Mesenchymal stem cell (in vitro differentiated cells and primary cell): ENCODE measurements at regions not wholly inside any gene's neighbourhood (a gene's known extent, or its start where the extent isn't known, plus 50 kb on each side); places are given as distances from the start of the nearest gene placed in this dataset.

Experiments used
- DNase-seq: peaks from one replicate; pipeline ENCODE4 v3.0.0-alpha.2; 2013
- H2AFZ ChIP-seq: one replicate; pipeline ENCODE4 v1.6.1; 2013; ENCODE audit warnings: low read depth, mild to moderate bottlenecking, control low read depth, inconsistent platforms, low read length, moderate library complexity
- H2AK5ac ChIP-seq: 2 replicates; pipeline ENCODE4 v1.6.1; 2013; ENCODE audit warnings: low read length, moderate library complexity, mild to moderate bottlenecking, inconsistent platforms; ENCODE audit not compliant: severe bottlenecking
- H2BK120ac ChIP-seq: one replicate; pipeline ENCODE4 v1.6.1; 2013; ENCODE audit warnings: low read depth, mild to moderate bottlenecking, inconsistent platforms, low read length, moderate library complexity
- H2BK12ac ChIP-seq, 2 experiments: one replicate each; pipeline ENCODE4 v1.6.1; 2013; ENCODE audit warnings: inconsistent platforms in 2 of 2, low read length in 2 of 2, mild to moderate bottlenecking in 2 of 2, moderate library complexity in 2 of 2, control low read depth in 1 of 2
- H2BK15ac ChIP-seq: one replicate; pipeline ENCODE4 v1.6.1; 2013; ENCODE audit warnings: mild to moderate bottlenecking, low read depth, inconsistent platforms; ENCODE audit not compliant: poor library complexity, severe bottlenecking
- H2BK5ac ChIP-seq: 2 replicates; pipeline ENCODE4 v1.6.1; 2013; ENCODE audit warnings: low read depth, mild to moderate bottlenecking, low read length, control low read depth, inconsistent platforms; ENCODE audit not compliant: poor library complexity, severe bottlenecking
- H3K14ac ChIP-seq, 2 experiments: one replicate each; pipeline ENCODE4 v1.6.1; 2013; ENCODE audit warnings: inconsistent platforms in 2 of 2, low read length in 2 of 2, control low read depth in 1 of 2, mild to moderate bottlenecking in 1 of 2, moderate library complexity in 1 of 2
- H3K18ac ChIP-seq, 2 experiments: one replicate each; pipeline ENCODE4 v1.6.1; 2013; ENCODE audit warnings: inconsistent platforms in 2 of 2, low read length in 2 of 2, control low read depth in 1 of 2, low read depth in 1 of 2, mild to moderate bottlenecking in 1 of 2
- H3K23ac ChIP-seq, 2 experiments: one replicate each; pipeline ENCODE4 v1.6.1; 2013; ENCODE audit warnings: inconsistent platforms in 2 of 2, low read length in 2 of 2, mild to moderate bottlenecking in 2 of 2, moderate library complexity in 2 of 2, control low read depth in 1 of 2
- H3K27ac ChIP-seq: 2 replicates; pipeline ENCODE4 v1.5.1; 2013; ENCODE audit warnings: mild to moderate bottlenecking, moderate library complexity, low read length, control low read depth, inconsistent platforms; ENCODE audit not compliant: poor library complexity, severe bottlenecking
- H3K27me3 ChIP-seq, 2 experiments: 2 replicates each; pipeline versions ENCODE4 v1.6.1 to v1.7.0; 2013; ENCODE audit warnings: low read length in 2 of 2, mild to moderate bottlenecking in 2 of 2, moderate library complexity in 2 of 2, control low read depth in 1 of 2, inconsistent platforms in 1 of 2; ENCODE audit not compliant: control insufficient read depth in 1 of 2, insufficient read depth in 1 of 2
- H3K36me3 ChIP-seq, 2 experiments: 2 replicates each; pipeline versions ENCODE4 v1.6.1 to v1.7.0; 2013; ENCODE audit warnings: low read length in 2 of 2, control low read depth in 1 of 2, inconsistent platforms in 1 of 2, low read depth in 1 of 2, mild to moderate bottlenecking in 1 of 2; ENCODE audit not compliant: insufficient read depth in 2 of 2, control insufficient read depth in 1 of 2
- H3K4ac ChIP-seq, 2 experiments: one replicate each; pipeline ENCODE4 v1.6.1; 2013; ENCODE audit warnings: inconsistent platforms in 2 of 2, low read length in 2 of 2, mild to moderate bottlenecking in 2 of 2, moderate library complexity in 2 of 2, control low read depth in 1 of 2, low read depth in 1 of 2
- H3K4me1 ChIP-seq: 2 replicates; pipeline ENCODE4 v1.6.1; 2013; ENCODE audit warnings: low read depth, low read length, control low read depth; ENCODE audit not compliant: control insufficient read depth, insufficient read depth
- H3K4me2 ChIP-seq: 2 replicates; pipeline ENCODE4 v1.6.1; 2013; ENCODE audit warnings: low read length, mild to moderate bottlenecking, inconsistent platforms; ENCODE audit not compliant: poor library complexity, severe bottlenecking
- H3K4me3 ChIP-seq, 2 experiments: 2 replicates each; pipeline versions ENCODE4 v1.5.1 to v1.7.0; 2013; ENCODE audit warnings: low read length in 2 of 2, mild to moderate bottlenecking in 2 of 2, control low read depth in 1 of 2, low read depth in 1 of 2; ENCODE audit not compliant: insufficient read depth in 1 of 2
- H3K79me1 ChIP-seq: replicated peaks from 2 replicates; pipeline ENCODE4 v1.6.1; 2013; ENCODE audit warnings: mild to moderate bottlenecking, control low read depth, low read length, inconsistent platforms; ENCODE audit not compliant: poor library complexity, severe bottlenecking
- H3K9ac ChIP-seq: 2 replicates; pipeline ENCODE4 v1.7.0; 2013; ENCODE audit warnings: mild to moderate bottlenecking, low read length, moderate library complexity
- H3K9me3 ChIP-seq: 2 replicates; pipeline ENCODE4 v1.7.0; 2013; ENCODE audit warnings: mild to moderate bottlenecking, low read length; ENCODE audit not compliant: control insufficient read depth
- H4K8ac ChIP-seq: one replicate; pipeline ENCODE4 v1.6.1; 2013; ENCODE audit warnings: inconsistent platforms, mild to moderate bottlenecking, low read length, moderate library complexity
- H4K91ac ChIP-seq: one replicate; pipeline ENCODE4 v1.6.1; 2013; ENCODE audit warnings: mild to moderate bottlenecking, low read length, inconsistent platforms
- WGBS: methylation state at CpG from one replicate; pipeline ENCODE4 v1.1.7; 2013; ENCODE audit warnings: mixed read lengths; 5-methylcytosine and 5-hydroxymethylcytosine counted together

DNA sequence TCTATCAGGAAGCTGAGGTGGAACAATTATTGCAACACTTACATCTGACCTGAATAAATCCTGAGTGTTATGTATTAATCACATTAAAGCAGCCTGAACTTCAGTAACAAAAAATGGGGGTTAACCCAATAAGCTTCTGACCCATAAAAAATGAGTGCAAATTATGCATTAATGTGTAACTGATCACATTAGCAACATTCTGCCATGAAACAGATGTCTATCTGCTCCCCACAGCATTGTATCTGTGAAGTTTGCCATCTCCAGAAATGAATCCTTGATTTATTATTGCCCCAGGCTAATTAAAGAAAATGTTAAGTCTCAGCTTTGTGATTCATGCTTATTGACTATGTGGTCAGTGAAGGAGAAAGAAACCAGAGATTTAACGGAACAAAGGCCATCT lies 304.9 kb downstream of the PCDH20 start:
- Histone ChIP-seq H3K9me3 (no peaks in the 10 kb centered on the region), H2BK5ac (no peak overlapping the region), H2BK15ac (no peak overlapping the region), H2BK12ac (no peak overlapping the region), H3K36me3 (no peaks in the 10 kb centered on the region), H3K14ac (no peak overlapping the region), H3K79me1 (no peaks in the 10 kb centered on the region), H3K27ac (no peak overlapping the region), H3K23ac (no peak overlapping the region), H2AK5ac (no peak overlapping the region), H2AFZ (no peak overlapping the region), H4K8ac (no peak overlapping the region), H3K4me3 (no peak overlapping the region), H4K91ac (no peak overlapping the region), H3K4me1 (no peaks in the 10 kb centered on the region), H3K27me3 (no peaks in the 10 kb centered on the region), H3K18ac (no peak overlapping the region), H3K9ac (no peak overlapping the region), H3K4me2 (no peak overlapping the region), H3K4ac (no peak overlapping the region), H2BK120ac (no peak overlapping the region)
- 71% methylated on average over 1 of the region's 1 CpG for WGBS
- DNase-seq = no peak

GRCh38 chr13:61109741-61110140 lies 305.9 kb downstream of the PCDH20 start:
- Histone ChIP-seq H4K8ac (no peak overlapping the region), H3K4ac (no peak overlapping the region), H2BK5ac (no peak overlapping the region), H3K27me3 (no peaks in the 10 kb centered on the region), H2AFZ (no peak overlapping the region), H3K18ac (no peak overlapping the region), H2BK15ac (no peak overlapping the region), H3K4me1 (no peaks in the 10 kb centered on the region), H3K14ac (no peak overlapping the region), H2BK12ac (no peak overlapping the region), H3K4me2 (no peak overlapping the region), H3K36me3 (no peaks in the 10 kb centered on the region), H2BK120ac (no peak overlapping the region), H3K9ac (no peak overlapping the region), H4K91ac (no peak overlapping the region), H3K79me1 (no peaks in the 10 kb centered on the region), H3K23ac (no peak overlapping the region), H3K4me3 (no peak overlapping the region), H3K27ac (no peak overlapping the region), H2AK5ac (no peak overlapping the region), H3K9me3 (no peaks in the 10 kb centered on the region)
- WGBS = 61% methylated on average over 3 of the region's 5 CpGs
- no peak for DNase-seq

GRCh38 chr13:61107989-61108388 lies 307.7 kb downstream of the PCDH20 start:
- Histone ChIP-seq H3K27ac (no peak overlapping the region), H4K91ac (no peak overlapping the region), H3K9ac (no peak overlapping the region), H2BK5ac (no peak overlapping the region), H3K79me1 (no peaks in the 10 kb centered on the region), H3K23ac (no peak overlapping the region), H2AFZ (no peak overlapping the region), H2BK120ac (no peak overlapping the region), H3K14ac (no peak overlapping the region), H3K4ac (no peak overlapping the region), H3K18ac (no peak overlapping the region), H2BK12ac (no peak overlapping the region), H2BK15ac (no peak overlapping the region), H3K4me2 (no peak overlapping the region), H4K8ac (no peak overlapping the region), H3K27me3 (no peaks in the 10 kb centered on the region), H3K9me3 (no peaks in the 10 kb centered on the region), H3K4me3 (no peak overlapping the region), H3K36me3 (no peaks in the 10 kb centered on the region), H2AK5ac (no peak overlapping the region), H3K4me1 (no peaks in the 10 kb centered on the region)
- WGBS = 82% methylated on average over 1 of the region's 2 CpGs
- no peak for DNase-seq

- no peaks in the 10 kb centered on the region for H3K27me3 ChIP-seq
- no peak for DNase-seq
- H3K18ac ChIP-seq = no peak overlapping the region
- H4K8ac ChIP-seq = no peak overlapping the region
- H3K27ac ChIP-seq = no peak overlapping the region
- H3K14ac ChIP-seq = no peak overlapping the region
- no peaks in the 10 kb centered on the region for H3K4me1 ChIP-seq
- no peak overlapping the region for H3K4ac ChIP-seq
- no peak overlapping the region for H3K9ac ChIP-seq
- no peaks in the 10 kb centered on the region for H3K79me1 ChIP-seq
- no peak overlapping the region for H3K23ac ChIP-seq
- no peak overlapping the region for H3K4me2 ChIP-seq
- no peak overlapping the region for H4K91ac ChIP-seq
- no peak overlapping the region for H2BK120ac ChIP-seq
- no peaks in the 10 kb centered on the region for H3K36me3 ChIP-seq
- H3K9me3 ChIP-seq = no peaks in the 10 kb centered on the region
- no peak overlapping the region for H2AFZ ChIP-seq
- H3K4me3 ChIP-seq = no peak overlapping the region
- no peak overlapping the region for H2AK5ac ChIP-seq
- no peak overlapping the region for H2BK15ac ChIP-seq
- H2BK12ac ChIP-seq = no peak overlapping the region
- H2BK5ac ChIP-seq = no peak overlapping the region
Measured at GRCh38 chr13:61095885-61096284, 319.8 kb downstream of the PCDH20 start.
